A549 (cell line): ENCODE measurements at regions not wholly inside any gene's neighbourhood (a gene's known extent, or its start where the extent isn't known, plus 50 kb on each side); places are given as distances from the start of the nearest gene placed in this dataset.
"Not testable (repeated sequence)": the region's sequence is repeated elsewhere in the genome, so short reads cannot be mapped to it uniquely, and the experiment has no call there.

Experiments
- ATAC-seq, 2 experiments: fragments of 200-7000 bp in 1 of 2; fragments of >200 bp in 1 of 2; cut with Nextera tagmentation in 1 of 2; cut with Tn5 transposase in 1 of 2; 3 replicates each; pipeline versions ENCODE4 v1.8.0 to v1.9.1; 2018 to 2020; ENCODE audit warnings: mild to moderate bottlenecking in 1 of 2, moderate library complexity in 1 of 2
- CTCF ChIA-PET: fragments of 300-600 bp; sonication (Branson Sonifier 250); formaldehyde crosslinking; extraction: SDS; loops from one replicate; lab custom pipeline; 2021; ENCODE audit warnings: antibody characterized with exemption, inconsistent platforms; lab: Yijun Ruan, JAX
- POLR2A ChIA-PET: fragments of 350-600 bp; formaldehyde crosslinking; extraction: SDS; loops from one replicate; lab custom pipeline; 2021; ENCODE audit warnings: antibody characterized with exemption, inconsistent platforms; lab: Yijun Ruan, JAX
- DNase-seq, 2 experiments: peaks; one replicate each; pipeline versions ENCODE4 v3.0.0 to v3.0.0-alpha.2; 2011 to 2016; ENCODE audit warnings: low read depth in 1 of 2, low spot score in 1 of 2
- FAIRE-seq: peaks from 2 replicates; lab custom pipeline; 2011; peaks lifted over from hg19 to GRCh38; lab: Jason Lieb, UNC
- H3K27ac ChIP-seq, 2 experiments: fragments of >200 bp; sonication (Bioruptor Twin); formaldehyde crosslinking; 3 replicates each; pipeline ENCODE4 v1.5.1; 2016 to 2017
- H3K4me1 ChIP-seq: fragments of >200 bp; sonication (Bioruptor Twin); formaldehyde crosslinking; 3 replicates; pipeline ENCODE4 v1.6.1; 2016
- H3K4me2 ChIP-seq: fragments of >200 bp; sonication (Bioruptor Twin); formaldehyde crosslinking; 3 replicates; pipeline ENCODE4 v1.6.1; 2016
- H3K4me3 ChIP-seq: fragments of >200 bp; sonication (Bioruptor Twin); formaldehyde crosslinking; 3 replicates; pipeline ENCODE4 v1.5.1; 2016
- H3K9me3 ChIP-seq: fragments of >200 bp; sonication (Bioruptor Twin); formaldehyde crosslinking; 3 replicates; pipeline ENCODE4 v1.6.1; 2016
- CBX8 ChIP-seq: fragments of 200-600 bp; sonication (generic); IDR thresholded peaks from 2 replicates; pipeline ENCODE4 v1.6.1; 2016
- CTCF ChIP-seq: fragments of >200 bp; sonication (Bioruptor Twin); formaldehyde crosslinking; IDR thresholded peaks from 3 replicates; pipeline ENCODE4 v1.5.1; 2016
- FOSB ChIP-seq: fragments of 250-450 bp; sonication (Bioruptor Pico); IDR thresholded peaks from 2 replicates; pipeline ENCODE4 v1.5.0; 2020; ENCODE audit warnings: mild to moderate bottlenecking, moderate library complexity
- HEYL ChIP-seq: fragments of 250-450 bp; sonication (Bioruptor Pico); IDR thresholded peaks from 2 replicates; pipeline ENCODE4 v1.8.0; 2021; ENCODE audit warnings: mild to moderate bottlenecking, moderate library complexity
- HOXB13 ChIP-seq: fragments of 250-450 bp; sonication (Bioruptor Pico); IDR thresholded peaks from 2 replicates; pipeline ENCODE4 v1.5.0; 2020; ENCODE audit warnings: low read depth, mild to moderate bottlenecking, moderate library complexity
- MAFK ChIP-seq: fragments of 450-650 bp; IDR thresholded peaks from 2 replicates; pipeline ENCODE4 v1.6.1; 2014; ENCODE audit not compliant: partially characterized antibody
- MYC ChIP-seq: IDR thresholded peaks from 2 replicates; pipeline ENCODE4 v1.6.1; 2012; ENCODE audit warnings: mild to moderate bottlenecking, inconsistent platforms, low read length, improper control_type of control experiment, borderline replicate concordance
- NPAS2 ChIP-seq: fragments of 250-450 bp; sonication (Bioruptor Pico); IDR thresholded peaks from 2 replicates; pipeline ENCODE4 v1.8.0; 2022; ENCODE audit warnings: mild to moderate bottlenecking, moderate library complexity, borderline replicate concordance
- PBX3 ChIP-seq: IDR thresholded peaks from 2 replicates; pipeline ENCODE4 v1.6.1; 2012
- POLR2AphosphoS2 ChIP-seq: conservative IDR thresholded peaks from 2 replicates; pipeline ENCODE4 v1.6.1; 2012; ENCODE audit warnings: low read length, improper control_type of control experiment, inconsistent platforms
- RFX5 ChIP-seq: fragments of 450-650 bp; IDR thresholded peaks from 2 replicates; pipeline ENCODE4 v1.7.1; 2014; ENCODE audit warnings: antibody characterized with exemption, mild to moderate bottlenecking, moderate library complexity
- USF2 ChIP-seq: fragments of 450-650 bp; IDR thresholded peaks from 2 replicates; pipeline ENCODE4 v1.6.1; 2014; ENCODE audit warnings: antibody characterized with exemption
- ZNF302 ChIP-seq: fragments of 250-450 bp; sonication (Bioruptor Pico); IDR thresholded peaks from 2 replicates; pipeline ENCODE4 v1.9.0; 2021; ENCODE audit warnings: inconsistent platforms, mild to moderate bottlenecking, moderate library complexity
- ZSCAN20 ChIP-seq: fragments of 250-450 bp; sonication (Bioruptor Pico); IDR thresholded peaks from 2 replicates; pipeline ENCODE4 v1.8.0; 2022; ENCODE audit warnings: mild to moderate bottlenecking, moderate library complexity
- WGBS: methylation state at CpG from one replicate; pipeline ENCODE4 v1.1.6; 2017; ENCODE audit errors: missing lambda C conversion rate; 5-methylcytosine and 5-hydroxymethylcytosine counted together

GRCh38 chr1:207261971-207262370 lies 59.5 kb upstream of the CD55 start:
- Histone ChIP-seq H3K4me2 (no peak overlapping the region), H3K4me1 (no peaks in the 10 kb centered on the region), H3K4me3 (no peak overlapping the region), H3K9me3 (no peaks in the 10 kb centered on the region), H3K27ac (no peak overlapping the region)
- POLR2A ChIA-PET, result no interaction called here
- ATAC-seq (no peak), DNase-seq (no peak), FAIRE-seq (no peak)
- CTCF ChIA-PET, result no interaction called here
- TF ChIP-seq NPAS2, result no peak
- TF ChIP-seq RFX5, result no peak
- TF ChIP-seq ZSCAN20 (CRISPR knock-in tag), result no peak
- no peak for TF ChIP-seq ZNF302 (CRISPR knock-in tag)

DNA sequence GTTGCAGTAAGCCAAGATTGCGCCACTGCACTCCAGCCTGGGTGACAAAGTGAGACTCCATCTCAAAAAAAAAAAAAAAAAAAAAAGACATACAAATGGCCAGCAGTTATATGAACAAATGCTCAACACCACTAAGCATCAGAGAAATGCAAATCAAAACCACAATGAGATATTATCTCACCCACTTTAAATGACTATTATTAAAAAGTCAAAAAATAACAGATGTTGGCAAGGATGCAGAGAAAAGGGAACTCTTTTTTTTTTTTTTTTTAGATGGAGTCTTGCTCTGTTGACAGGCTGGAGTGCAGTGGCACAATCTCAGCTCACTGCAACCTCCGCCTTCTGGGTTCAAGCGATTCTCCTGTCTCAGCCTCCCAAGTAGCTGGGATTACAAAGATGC lies 58.6 kb upstream of the CD55 start:
- ATAC-seq, CTCF ChIA-PET, DNase-seq, FAIRE-seq, H3K4me1 ChIP-seq, H3K9me3 ChIP-seq, H3K4me3 ChIP-seq, H3K27ac ChIP-seq, POLR2A ChIA-PET, H3K4me2 ChIP-seq: not testable (repeated sequence)
- 85% methylated on average over 3 of the region's 3 CpGs for WGBS

DNA sequence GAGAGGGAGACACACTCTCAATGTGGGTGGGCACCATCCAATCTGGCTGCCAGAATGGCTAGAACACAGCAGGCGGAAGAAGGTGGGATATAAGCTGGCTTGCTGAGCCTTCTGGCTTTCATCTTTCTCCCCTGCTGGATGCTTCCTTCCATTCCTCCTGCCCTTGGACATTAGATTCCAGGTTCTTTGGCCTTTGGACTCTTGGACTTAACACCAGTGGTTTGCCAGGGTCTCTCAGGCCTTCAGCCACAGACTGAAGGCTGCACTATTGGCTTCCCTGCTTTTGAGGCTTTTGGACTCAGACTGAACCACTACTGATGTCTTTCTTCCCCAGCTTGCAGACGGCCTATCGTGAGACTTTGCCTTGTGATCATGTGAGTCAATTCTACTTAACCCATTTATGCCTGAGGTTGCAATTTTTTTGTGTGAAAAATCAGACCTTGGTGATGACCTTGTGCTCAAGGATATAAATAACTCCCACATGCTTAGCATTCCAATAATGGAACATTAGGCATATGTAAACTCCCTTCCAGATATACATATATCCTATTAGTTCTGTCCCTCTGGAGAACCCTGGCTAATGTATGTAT lies 56.7 kb upstream of the CD55 start:
- Histone ChIP-seq H3K9me3 (no peaks in the 10 kb centered on the region), H3K4me3 (no peak overlapping the region)
- POLR2A ChIA-PET, result no interaction called here
- WGBS, result 71% methylated on average over 3 of the region's 3 CpGs
- no peak for TF ChIP-seq HOXB13 (CRISPR knock-in tag)
- TF ChIP-seq CBX8, result no peak
- TF ChIP-seq CTCF, result no peak
- TF ChIP-seq MAFK, result peak; percentile 41
- no peak for TF ChIP-seq FOSB (CRISPR knock-in tag)
- no peak for TF ChIP-seq MYC
- TF ChIP-seq, all 56 proteins: peak for 1
- Histone ChIP-seq H3K4me1 (no peaks in the 10 kb centered on the region), H3K27ac (no peak overlapping the region), H3K4me2 (no peak overlapping the region)
- CTCF ChIA-PET, result interaction anchor here (0.6 kb wide), 1 partner anchor 159 kb away, joined by 3 read pairs; no protein-coding TSS in a partner anchor
- FAIRE-seq (peak; percentile 70), DNase-seq (no peak), ATAC-seq (no peak)

- no peak overlapping the region for H3K4me2 ChIP-seq
- TF ChIP-seq HEYL, result no peak
- no peak for TF ChIP-seq POLR2AphosphoS2
- TF ChIP-seq PBX3, result no peak
- no peak for TF ChIP-seq USF2
- TF ChIP-seq, all 56 proteins: peak for 0
- 74% methylated on average over 1 of the region's 1 CpG for WGBS
- H3K9me3 ChIP-seq, result no peaks in the 10 kb centered on the region
- ATAC-seq (no peak), FAIRE-seq (no peak), DNase-seq (no peak)
- no peak overlapping the region for H3K4me3 ChIP-seq
- H3K27ac ChIP-seq, result no peak overlapping the region
- POLR2A ChIA-PET, result no interaction called here
- H3K4me1 ChIP-seq, result no peaks in the 10 kb centered on the region
- CTCF ChIA-PET, result no interaction called here
Observed at GRCh38 chr1:207268337-207268736, 53.1 kb upstream of the CD55 start.
